H9 (cell line): ENCODE measurements at regions not wholly inside any gene's neighbourhood (a gene's known extent, or its start where the extent isn't known, plus 50 kb on each side); places are given as distances from the start of the nearest gene placed in this dataset.

ENCODE experiments used
- DNase-seq: peaks from one replicate; pipeline ENCODE4 v3.0.0-alpha.2; 2017
- H2AFZ ChIP-seq: one replicate; pipeline ENCODE4 v1.6.1; 2013; ENCODE audit warnings: mild to moderate bottlenecking, low read length, control low read depth, moderate library complexity
- H2AK5ac ChIP-seq: 2 replicates; pipeline ENCODE4 v1.6.1; 2013; ENCODE audit warnings: low read length, control low read depth, mixed read lengths; ENCODE audit not compliant: insufficient read length
- H2BK120ac ChIP-seq: one replicate; pipeline ENCODE4 v1.6.1; 2013; ENCODE audit warnings: low read depth, mild to moderate bottlenecking, low read length, control low read depth, inconsistent platforms; ENCODE audit not compliant: poor library complexity, severe bottlenecking
- H2BK12ac ChIP-seq: 2 replicates; pipeline ENCODE4 v1.6.1; 2013; ENCODE audit warnings: low read length, control low read depth, mixed read lengths, low read depth; ENCODE audit not compliant: insufficient read length
- H2BK15ac ChIP-seq: 2 replicates; pipeline ENCODE4 v1.6.1; 2013; ENCODE audit warnings: low read depth, low read length, control low read depth
- H2BK20ac ChIP-seq: one replicate; pipeline ENCODE4 v1.6.1; 2013; ENCODE audit warnings: low read depth, mild to moderate bottlenecking, low read length, control low read depth, inconsistent platforms; ENCODE audit not compliant: poor library complexity, severe bottlenecking
- H2BK5ac ChIP-seq: 2 replicates; pipeline ENCODE4 v1.6.1; 2013; ENCODE audit warnings: low read length, control low read depth, mixed read lengths; ENCODE audit not compliant: insufficient read length
- H3K14ac ChIP-seq: 2 replicates; pipeline ENCODE4 v1.6.1; 2013; ENCODE audit warnings: low read length, control low read depth; ENCODE audit not compliant: insufficient read depth
- H3K18ac ChIP-seq: 2 replicates; pipeline ENCODE4 v1.6.1; 2013; ENCODE audit warnings: low read depth, mild to moderate bottlenecking, mixed read lengths, low read length, control low read depth; ENCODE audit not compliant: insufficient read length
- H3K23ac ChIP-seq: 2 replicates; pipeline ENCODE4 v1.6.1; 2013; ENCODE audit warnings: low read length, control low read depth, mixed read lengths, low read depth; ENCODE audit not compliant: insufficient read length
- H3K23me2 ChIP-seq: 2 replicates; pipeline ENCODE4 v1.6.1; 2013; ENCODE audit warnings: low read depth, mild to moderate bottlenecking, mixed read lengths, low read length, control low read depth; ENCODE audit not compliant: insufficient read length, poor library complexity, severe bottlenecking
- H3K27ac ChIP-seq: 2 replicates; pipeline ENCODE4 v1.5.1; 2013; ENCODE audit warnings: low read length, control low read depth, mixed read lengths, low read depth; ENCODE audit not compliant: insufficient read length
- H3K27me3 ChIP-seq: 2 replicates; pipeline ENCODE4 v1.6.1; 2013; ENCODE audit warnings: low read length, control low read depth, inconsistent platforms; ENCODE audit not compliant: insufficient read depth
- H3K4ac ChIP-seq: 2 replicates; pipeline ENCODE4 v1.6.1; 2013; ENCODE audit warnings: low read depth, mild to moderate bottlenecking, control low read depth, inconsistent platforms, low read length, moderate library complexity
- H3K4me1 ChIP-seq: 2 replicates; pipeline ENCODE4 v1.6.1; 2013; ENCODE audit warnings: low read length, control low read depth, inconsistent platforms; ENCODE audit not compliant: insufficient read depth
- H3K4me2 ChIP-seq: 2 replicates; pipeline ENCODE4 v1.6.1; 2013; ENCODE audit warnings: low read length, control low read depth, mixed read lengths; ENCODE audit not compliant: insufficient read length, insufficient read depth
- H3K56ac ChIP-seq: 2 replicates; pipeline ENCODE4 v1.6.1; 2013; ENCODE audit warnings: low read depth, mild to moderate bottlenecking, mixed read lengths, low read length, control low read depth; ENCODE audit not compliant: insufficient read length
- H3K79me1 ChIP-seq: 2 replicates; pipeline ENCODE4 v1.6.1; 2013; ENCODE audit warnings: low read depth, mild to moderate bottlenecking, moderate library complexity, low read length, control low read depth, inconsistent platforms; ENCODE audit not compliant: insufficient read depth, poor library complexity, severe bottlenecking
- H3K79me2 ChIP-seq: 2 replicates; pipeline ENCODE4 v1.6.1; 2013; ENCODE audit warnings: low read length, control low read depth, inconsistent platforms; ENCODE audit not compliant: insufficient read depth
- H3K9ac ChIP-seq: 2 replicates; pipeline ENCODE4 v1.6.1; 2013; ENCODE audit warnings: low read length, control low read depth, mixed read lengths; ENCODE audit not compliant: insufficient read length; ENCODE audit errors: extremely low read depth
- H3K9me3 ChIP-seq: one replicate; pipeline ENCODE4 v1.6.1; 2013; ENCODE audit warnings: low read depth, low read length, inconsistent platforms; ENCODE audit not compliant: control insufficient read depth
- H3T11ph ChIP-seq: one replicate; pipeline ENCODE4 v1.6.1; 2013; ENCODE audit warnings: mild to moderate bottlenecking, low read length, control low read depth, inconsistent platforms
- H4K20me1 ChIP-seq: one replicate; pipeline ENCODE4 v1.6.1; 2013; ENCODE audit not compliant: control insufficient read depth, insufficient read length, insufficient read depth
- H4K5ac ChIP-seq: 2 replicates; pipeline ENCODE4 v1.6.1; 2013; ENCODE audit warnings: low read depth, mild to moderate bottlenecking, mixed read lengths, low read length, control low read depth; ENCODE audit not compliant: insufficient read length
- H4K8ac ChIP-seq: replicated peaks from 2 replicates; pipeline ENCODE4 v1.6.1; 2013; ENCODE audit warnings: low read length, control low read depth, mixed read lengths, low read depth; ENCODE audit not compliant: insufficient read length
- H4K91ac ChIP-seq: 2 replicates; pipeline ENCODE4 v1.6.1; 2013; ENCODE audit warnings: low read depth, mild to moderate bottlenecking, moderate library complexity, mixed read lengths, low read length, control low read depth; ENCODE audit not compliant: insufficient read length
- H3K27ac Mint-ChIP-seq, 3 experiments: 2 replicates in 2 of 3; 3 replicates in 1 of 3; pipeline ENCODE4 v1.8.0; 2020 to 2021; ENCODE audit warnings: mixed read lengths in 3 of 3, mild to moderate bottlenecking in 1 of 3, moderate library complexity in 1 of 3
- H3K27me3 Mint-ChIP-seq: 2 replicates; pipeline ENCODE4 v1.8.0; 2021; ENCODE audit warnings: low read depth, mild to moderate bottlenecking, moderate library complexity, mixed read lengths
- H3K36me3 Mint-ChIP-seq, 3 experiments: 2 replicates in 2 of 3; 3 replicates in 1 of 3; pipeline ENCODE4 v1.8.0; 2020 to 2021; ENCODE audit warnings: low read depth in 3 of 3, mixed read lengths in 3 of 3; ENCODE audit not compliant: insufficient read depth in 1 of 3
- H3K4me1 Mint-ChIP-seq, 2 experiments: 2 replicates each; pipeline ENCODE4 v1.8.0; 2020; ENCODE audit warnings: mixed read lengths in 2 of 2
- H3K4me3 Mint-ChIP-seq, 2 experiments: 2 replicates in 1 of 2; 3 replicates in 1 of 2; pipeline ENCODE4 v1.8.0; 2020 to 2021; ENCODE audit warnings: mild to moderate bottlenecking in 2 of 2, mixed read lengths in 2 of 2, moderate library complexity in 1 of 2
- H3K9me3 Mint-ChIP-seq, 2 experiments: 2 replicates in 1 of 2; 3 replicates in 1 of 2; pipeline ENCODE4 v1.8.0; 2020; ENCODE audit warnings: mild to moderate bottlenecking in 2 of 2, mixed read lengths in 2 of 2, moderate library complexity in 1 of 2
- WGBS: extraction: QIAGEN DNeasy Blood & Tissue Kit; methylation state at CpG from one replicate; pipeline ENCODE4 v1.1.7; 2013; ENCODE audit warnings: missing lambda C conversion rate, low lambda C conversion rate, mixed read lengths; ENCODE audit not compliant: insufficient read length; ENCODE audit errors: extremely low coverage; 5-methylcytosine and 5-hydroxymethylcytosine counted together
- TF ChIP-seq, protein P1 (sequence below): fragments of 200-600 bp; sonication (generic); conservative IDR thresholded peaks from 3 replicates; pipeline ENCODE4 v1.8.0; 2021; ENCODE audit warnings: antibody characterized with exemption, mild to moderate bottlenecking

DNA sequence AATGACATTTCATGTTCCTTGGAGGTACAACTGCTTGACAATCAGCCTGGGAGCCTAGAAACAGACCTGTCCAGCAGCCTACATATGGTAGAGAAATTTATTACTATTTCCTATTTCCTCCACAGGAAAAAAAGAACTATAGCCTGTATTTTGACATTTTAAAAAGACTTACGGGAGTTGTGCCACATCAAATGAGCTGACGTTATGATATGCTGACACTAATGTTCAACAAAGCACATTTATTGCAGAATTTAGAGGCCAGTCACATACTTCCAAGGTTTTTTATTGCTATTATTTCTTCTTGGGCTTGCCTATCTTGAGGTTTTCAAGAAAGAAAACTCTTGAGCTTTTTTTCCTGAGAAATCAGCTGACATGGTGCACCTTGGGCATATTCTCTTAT lies 305.3 kb downstream of the LRIG3 start:
- Histone ChIP-seq H3K79me2 (no peaks in the 10 kb centered on the region), H4K5ac (no peak overlapping the region), H2BK15ac (no peak overlapping the region), H2BK5ac (no peak overlapping the region), H3K14ac (no peak overlapping the region), H3K23ac (no peak overlapping the region), H2AK5ac (no peak overlapping the region), H4K8ac (no peak overlapping the region), H3K9me3 (no peaks in the 10 kb centered on the region), H3K4me1 (no peaks in the 10 kb centered on the region), H3K23me2 (no peaks in the 10 kb centered on the region), H2AFZ (no peak overlapping the region), H3K18ac (no peak overlapping the region), H2BK12ac (no peak overlapping the region), H3T11ph (no peak overlapping the region), H2BK120ac (no peak overlapping the region), H3K4me2 (no peak overlapping the region), H3K79me1 (no peaks in the 10 kb centered on the region), H2BK20ac (no peak overlapping the region), H4K91ac (no peak overlapping the region), H3K27me3 (no peaks in the 10 kb centered on the region), H4K20me1 (no peaks in the 10 kb centered on the region), H3K4ac (no peak overlapping the region), H3K9ac (no peak overlapping the region), H3K56ac (no peak overlapping the region), H3K27ac (no peak overlapping the region)
- TF ChIP-seq, protein P1, sequence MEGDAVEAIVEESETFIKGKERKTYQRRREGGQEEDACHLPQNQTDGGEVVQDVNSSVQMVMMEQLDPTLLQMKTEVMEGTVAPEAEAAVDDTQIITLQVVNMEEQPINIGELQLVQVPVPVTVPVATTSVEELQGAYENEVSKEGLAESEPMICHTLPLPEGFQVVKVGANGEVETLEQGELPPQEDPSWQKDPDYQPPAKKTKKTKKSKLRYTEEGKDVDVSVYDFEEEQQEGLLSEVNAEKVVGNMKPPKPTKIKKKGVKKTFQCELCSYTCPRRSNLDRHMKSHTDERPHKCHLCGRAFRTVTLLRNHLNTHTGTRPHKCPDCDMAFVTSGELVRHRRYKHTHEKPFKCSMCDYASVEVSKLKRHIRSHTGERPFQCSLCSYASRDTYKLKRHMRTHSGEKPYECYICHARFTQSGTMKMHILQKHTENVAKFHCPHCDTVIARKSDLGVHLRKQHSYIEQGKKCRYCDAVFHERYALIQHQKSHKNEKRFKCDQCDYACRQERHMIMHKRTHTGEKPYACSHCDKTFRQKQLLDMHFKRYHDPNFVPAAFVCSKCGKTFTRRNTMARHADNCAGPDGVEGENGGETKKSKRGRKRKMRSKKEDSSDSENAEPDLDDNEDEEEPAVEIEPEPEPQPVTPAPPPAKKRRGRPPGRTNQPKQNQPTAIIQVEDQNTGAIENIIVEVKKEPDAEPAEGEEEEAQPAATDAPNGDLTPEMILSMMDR = no peak
- no peaks in the 10 kb centered on the region for H3K27me3 Mint-ChIP-seq
- no CpG with 5 or more reads among the region's 2 CpGs for WGBS
- peaks cover 5% of the 10 kb centered on the region in 2 experiments; a peak in 3 of 4 replicates for H3K4me1 Mint-ChIP-seq
- no peaks in the 10 kb centered on the region for H3K9me3 Mint-ChIP-seq
- no peaks in the 10 kb centered on the region for H3K36me3 Mint-ChIP-seq
- H3K27ac Mint-ChIP-seq = no peak overlapping the region
- H3K4me3 Mint-ChIP-seq = no peak overlapping the region
- no peak for DNase-seq
